GM12801 (cell line): ENCODE measurements at regions not wholly inside any gene's neighbourhood (a gene's known extent, or its start where the extent isn't known, plus 50 kb on each side); places are given as distances from the start of the nearest gene placed in this dataset.

Experiments used
- CTCF ChIP-seq: IDR thresholded peaks from one replicate; pipeline ENCODE4 v1.5.1; 2011; ENCODE audit warnings: control low read depth; ENCODE audit not compliant: insufficient read length; ENCODE audit errors: extremely low read depth

GRCh38 chr12:118635276-118635675, 258.9 kb downstream of the SUDS3 start:
- TF ChIP-seq CTCF: no peak

GRCh38 chr12:118637767-118638370, 261.5 kb downstream of the SUDS3 start:
- TF ChIP-seq CTCF: no peak

GRCh38 chr12:118641249-118641648, 264.9 kb downstream of the SUDS3 start:
- no peak for TF ChIP-seq CTCF

GRCh38 chr12:118645219-118645618, 268.9 kb downstream of the SUDS3 start:
- no peak for TF ChIP-seq CTCF

- TF ChIP-seq CTCF: no peak
These were observed 273.6 kb downstream of the SUDS3 start for GRCh38 chr12:118649765-118650585.

- no peak for TF ChIP-seq CTCF
These were observed 274.2 kb downstream of the SUDS3 start for GRCh38 chr12:118650586-118650960.

- no peak for TF ChIP-seq CTCF
These were observed 275.1 kb downstream of the SUDS3 start for GRCh38 chr12:118651487-118651886.
